ENCODE measurements at regions not wholly inside any gene's neighbourhood (a gene's known extent, or its start where the extent isn't known, plus 50 kb on each side); places are given as distances from the start of the nearest gene placed in this dataset.

DNA sequence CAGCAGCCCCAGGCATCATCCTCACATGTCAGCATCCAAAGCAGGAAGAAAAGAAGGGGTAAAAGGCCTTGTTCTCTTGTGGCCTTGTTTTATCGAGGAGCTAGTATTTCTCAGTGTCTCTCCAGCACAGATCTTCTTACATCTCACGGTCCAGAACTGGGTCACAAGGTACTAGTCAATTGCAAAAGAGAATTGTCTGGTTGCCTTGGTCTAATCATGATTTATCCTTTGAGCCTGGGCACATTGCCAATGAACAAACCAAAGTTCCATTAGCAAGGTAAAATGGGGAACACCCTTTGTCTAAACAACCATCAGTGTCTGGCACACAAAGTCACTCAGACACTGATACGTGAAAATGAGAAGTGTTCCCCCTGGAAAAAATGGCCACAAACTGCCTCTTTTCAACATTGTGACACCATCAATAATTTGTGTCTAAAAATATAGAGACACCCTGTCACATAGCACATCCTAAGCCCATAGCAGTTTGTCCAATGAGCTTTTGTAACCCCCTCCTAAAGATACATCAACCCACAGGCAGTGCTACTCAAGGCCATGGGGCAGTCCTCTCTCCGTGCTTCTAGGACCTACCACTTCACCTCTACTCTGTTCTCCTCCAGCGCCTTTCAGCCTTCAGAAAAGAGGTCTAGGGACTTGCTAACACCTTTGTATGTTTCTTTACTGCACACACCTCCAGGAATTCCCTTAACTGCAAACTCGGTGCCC lies 534.4 kb downstream of the MID1IP1 start:
- peak; percentile 22 for DNase-seq (ENCODE audit: low spot score)

DNA sequence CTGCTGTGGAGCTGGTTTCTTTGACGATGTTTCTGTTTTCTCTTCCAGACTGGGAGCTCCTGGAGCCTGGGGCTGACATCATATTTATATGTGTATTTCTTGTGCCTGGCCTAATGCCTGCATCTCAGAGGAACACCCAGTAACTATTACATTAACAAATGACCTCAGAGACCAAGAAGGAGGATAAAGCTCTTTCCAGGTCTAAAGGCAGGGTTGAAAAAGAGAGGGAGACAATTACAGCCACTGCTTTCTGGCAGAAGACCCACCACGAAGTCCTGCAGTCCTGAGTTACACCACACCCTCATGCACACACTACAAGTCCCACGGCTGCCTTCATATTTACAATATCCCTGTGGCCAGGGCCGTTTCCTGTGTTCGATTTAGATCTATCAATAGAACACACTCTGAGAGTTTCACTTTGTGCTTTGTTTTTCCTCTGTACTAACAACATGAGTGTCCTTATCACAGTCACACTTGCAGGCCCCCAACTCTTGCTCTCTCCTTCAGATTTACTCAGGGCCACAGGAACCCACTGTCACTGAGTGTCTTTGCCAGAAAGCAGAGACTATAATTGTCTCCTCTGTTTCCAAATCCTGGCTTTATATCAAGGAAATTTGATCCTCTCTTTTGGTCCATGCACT lies 535.5 kb downstream of the MID1IP1 start:
- peak; percentile 18 for DNase-seq (ENCODE audit: low spot score)

DNA sequence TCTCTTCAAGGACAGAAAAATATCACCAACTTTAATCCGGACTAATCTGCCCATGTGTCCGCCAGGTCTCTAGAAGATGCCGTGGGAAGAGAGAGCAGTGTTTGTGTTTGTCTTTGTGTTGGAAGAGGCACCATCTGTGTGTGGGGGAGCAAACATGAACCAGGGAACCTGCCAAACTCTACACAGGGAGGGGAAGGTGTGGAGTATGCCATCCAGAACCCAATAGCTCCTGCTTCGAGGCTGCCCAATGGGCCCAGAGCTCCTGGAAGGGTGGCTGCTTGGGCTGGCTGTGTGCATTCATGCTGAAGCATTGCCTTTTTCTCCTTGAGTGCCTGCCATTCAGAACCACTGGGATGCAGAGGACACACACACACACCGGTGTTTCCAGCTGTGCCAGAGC lies 536.2 kb downstream of the MID1IP1 start:
- DNase-seq (ENCODE audit: low spot score), result no peak

DNA sequence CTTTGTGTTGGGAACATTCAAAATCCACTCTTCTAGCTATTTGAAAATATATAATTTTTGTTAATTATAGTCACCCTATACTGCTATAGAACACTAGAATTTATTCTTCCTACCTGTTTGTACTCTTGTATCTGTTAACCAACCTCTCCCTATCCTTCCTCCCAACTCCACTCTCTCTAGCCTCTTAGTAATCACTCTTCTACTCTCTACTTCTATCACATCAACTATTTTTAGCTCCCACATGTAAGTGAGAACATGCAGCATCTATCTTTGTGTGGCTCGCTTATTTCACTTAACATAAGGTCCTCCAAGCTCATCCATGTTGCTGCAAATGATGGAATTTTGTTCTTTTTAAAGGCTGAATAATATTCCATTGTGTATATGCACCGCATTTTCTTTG lies 537.3 kb downstream of the MID1IP1 start:
- DNase-seq (ENCODE audit: low spot score), result no peak

DNA sequence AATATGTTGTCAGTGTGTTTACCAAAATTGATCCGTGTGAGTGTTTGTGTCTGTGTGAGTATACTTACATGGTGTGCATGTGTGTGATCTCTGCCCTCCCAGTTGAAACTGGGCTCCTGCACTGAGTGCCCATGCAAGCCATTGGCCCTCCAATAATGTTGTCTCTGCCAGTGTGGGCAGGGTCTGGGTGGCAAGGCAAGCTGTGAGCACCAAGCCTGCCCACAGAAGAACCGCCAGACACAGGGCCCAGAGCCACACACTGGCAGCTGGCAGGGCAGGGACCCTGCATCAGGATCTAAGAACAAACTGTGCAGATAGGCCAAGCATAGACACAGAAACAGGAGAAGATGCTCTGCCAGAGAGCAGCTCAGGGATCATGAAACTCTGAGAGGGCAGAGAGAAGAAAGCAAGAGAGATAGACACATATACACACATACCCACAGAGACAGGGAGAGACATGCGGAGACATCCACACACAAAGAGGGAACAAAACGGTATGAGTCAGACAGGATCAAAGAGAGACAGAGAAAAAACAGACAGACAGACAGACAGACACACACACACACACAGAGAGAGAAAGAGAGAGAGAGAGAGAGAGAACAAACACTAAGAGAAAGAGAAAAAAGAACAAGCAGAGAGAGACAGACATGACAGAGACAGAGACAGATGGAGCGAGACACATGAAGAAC lies 555.0 kb downstream of the MID1IP1 start:
- no peak for DNase-seq (ENCODE audit: low spot score)

DNA sequence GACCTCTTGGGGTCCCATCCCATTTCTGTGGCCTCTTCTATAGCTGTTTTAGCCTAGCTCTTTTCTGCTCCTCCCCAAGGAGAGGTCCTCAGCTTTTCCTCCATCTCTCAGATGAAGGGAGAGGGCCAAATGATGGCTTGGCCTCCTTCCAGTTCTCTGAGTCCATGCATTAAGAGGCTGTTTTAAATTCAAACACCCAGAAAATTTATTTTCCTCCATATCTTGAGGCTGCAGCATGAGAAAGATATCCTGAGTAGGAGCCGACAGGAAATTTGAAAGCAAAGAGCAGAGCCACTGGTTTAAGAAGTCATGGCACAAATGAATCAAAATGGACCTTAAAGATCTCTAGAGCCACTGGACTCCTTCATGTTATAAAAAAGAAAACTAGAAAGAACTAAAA lies 558.8 kb downstream of the MID1IP1 start:
- DNase-seq (ENCODE audit: low spot score), result no peak

DNA sequence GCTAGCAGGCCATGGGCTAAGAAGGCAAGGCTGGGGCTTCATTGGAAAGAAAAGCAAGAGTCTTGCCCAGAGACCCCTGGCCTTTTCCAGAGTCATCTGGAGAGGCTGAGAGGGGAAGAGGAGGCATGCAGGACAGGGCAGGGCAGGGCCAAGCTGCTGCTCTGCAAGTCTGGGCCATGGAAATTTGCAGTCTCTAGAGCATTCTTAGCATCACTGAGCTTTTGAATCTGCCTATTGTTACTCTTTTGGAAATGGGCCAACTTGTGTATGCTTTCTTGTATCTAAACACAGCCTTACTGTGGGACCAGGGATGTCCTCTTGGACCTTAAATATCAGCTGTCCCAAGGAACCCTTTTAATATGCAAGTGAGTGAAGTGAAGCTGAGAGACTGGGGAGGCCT lies 560.5 kb downstream of the MID1IP1 start:
- no peak for DNase-seq (ENCODE audit: low spot score)

DNA sequence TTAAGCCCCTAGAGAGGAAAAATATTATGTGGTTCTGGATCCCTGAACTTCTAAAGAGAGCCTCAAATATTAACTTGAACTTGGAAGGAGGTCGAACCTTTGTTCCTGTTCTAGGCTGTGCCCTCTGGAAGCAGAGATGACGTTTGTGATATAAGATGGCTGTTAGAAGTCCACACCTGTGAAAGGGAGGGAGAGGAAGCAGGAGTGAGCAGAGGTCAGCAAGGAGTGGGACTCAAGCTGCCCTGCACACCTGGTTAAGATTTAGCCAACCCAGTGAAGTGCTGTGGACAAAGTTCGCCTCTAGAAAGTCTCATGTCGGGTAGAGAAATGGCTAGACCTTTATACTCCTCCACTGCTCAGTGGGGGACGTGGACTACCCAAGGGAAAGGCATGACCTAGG lies 566.2 kb downstream of the MID1IP1 start:
- no peak for DNase-seq (ENCODE audit: low spot score)

DNA sequence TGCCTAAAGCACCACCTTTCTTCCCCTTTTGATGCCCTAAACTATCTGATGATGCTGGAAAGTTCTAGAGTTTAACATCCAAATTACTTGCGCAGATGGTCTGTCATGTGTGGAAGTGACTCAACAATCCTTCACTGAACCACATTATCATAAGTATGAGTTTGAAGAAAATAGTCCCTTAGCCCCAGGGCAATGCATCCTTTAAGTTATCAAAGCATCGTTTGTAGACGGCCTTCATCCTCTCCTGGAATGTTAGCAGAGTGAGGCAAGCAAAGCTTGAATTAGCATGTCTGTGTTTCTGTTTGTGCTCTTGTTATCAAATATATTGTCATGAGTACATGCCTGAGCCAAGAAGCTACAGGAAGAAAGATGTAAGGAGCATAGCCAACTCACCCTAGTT lies 570.9 kb downstream of the MID1IP1 start:
- DNase-seq (ENCODE audit: low spot score), result no peak

DNA sequence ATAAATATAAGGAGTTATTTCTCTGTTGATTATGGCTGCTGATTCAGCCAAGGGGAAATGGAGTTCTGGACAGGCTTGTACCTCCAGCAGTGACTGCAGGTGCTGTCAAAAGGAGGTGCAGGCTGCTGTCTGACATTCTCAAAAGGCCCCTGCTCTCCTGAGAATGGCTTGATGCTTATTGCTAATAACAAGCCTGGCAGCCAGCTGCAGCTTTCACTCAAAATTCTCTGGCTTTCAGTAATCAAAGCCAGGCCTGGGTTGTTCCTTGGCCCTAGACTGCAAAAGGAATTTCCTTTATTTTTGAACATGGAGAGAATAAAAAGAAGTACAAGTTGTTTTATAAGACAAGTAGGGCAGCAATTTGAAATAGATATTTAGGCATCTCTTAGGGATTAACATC lies 575.9 kb downstream of the MID1IP1 start:
- no peak for DNase-seq (ENCODE audit: low spot score)

DNA sequence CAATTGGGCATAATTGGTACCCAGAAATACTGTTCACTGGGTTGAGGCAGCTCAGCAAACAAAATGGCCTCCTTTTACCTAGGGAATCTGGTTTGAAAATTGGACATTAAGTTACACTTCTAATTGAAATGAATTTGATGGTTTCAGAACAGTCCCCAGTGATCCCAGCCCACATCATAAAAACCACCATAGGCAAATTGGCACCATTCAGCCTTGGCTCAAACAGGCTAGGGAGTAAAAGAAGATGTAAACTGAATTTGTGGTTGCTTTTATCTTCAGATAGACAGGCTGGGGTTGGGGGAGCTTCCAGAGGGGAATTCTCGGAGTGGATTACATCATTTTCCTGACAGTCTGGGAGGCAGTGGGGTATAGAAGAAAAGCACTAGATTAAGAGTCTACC lies 576.5 kb downstream of the MID1IP1 start:
- no peak for DNase-seq (ENCODE audit: low spot score)

DNA sequence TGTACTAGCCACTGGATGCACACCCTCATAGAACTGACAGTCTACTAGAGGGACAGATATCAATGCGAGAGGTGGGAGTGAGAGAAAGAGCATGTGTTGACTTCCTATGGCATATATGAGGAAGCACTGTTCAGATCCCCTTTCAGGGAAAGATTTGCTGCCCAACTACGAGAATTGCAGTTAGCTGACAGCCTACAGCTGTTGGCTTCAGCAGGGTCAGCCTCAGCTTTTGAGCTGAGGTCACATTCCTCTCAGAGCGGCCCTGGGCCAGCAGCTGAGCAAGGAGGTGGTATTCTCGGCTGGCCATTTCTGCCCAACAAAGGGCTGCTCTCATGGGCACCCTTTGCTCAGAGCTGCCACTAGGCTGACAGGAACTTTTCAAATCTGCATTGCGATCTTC lies 580.2 kb downstream of the MID1IP1 start:
- no peak for DNase-seq (ENCODE audit: low spot score)

DNA sequence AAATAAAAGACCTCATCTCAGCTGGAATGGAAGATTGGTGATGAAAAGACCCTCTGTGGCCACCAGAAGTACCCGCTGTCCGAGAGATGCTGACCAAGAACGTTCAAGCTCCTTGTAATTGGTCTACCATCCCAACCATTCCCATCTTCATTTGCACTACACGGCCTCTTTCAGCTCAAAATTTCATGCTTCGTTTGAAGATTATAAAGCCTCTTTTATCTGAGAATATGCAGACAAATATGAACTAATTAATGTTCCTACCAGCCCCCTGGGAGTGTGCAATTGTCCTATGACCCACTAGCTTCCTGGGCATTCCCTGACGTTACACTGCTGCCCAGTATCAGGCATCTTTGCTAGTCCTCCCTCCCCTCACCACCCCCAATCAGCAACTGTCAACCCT lies 583.7 kb downstream of the MID1IP1 start:
- DNase-seq (ENCODE audit: low spot score), result no peak

DNA sequence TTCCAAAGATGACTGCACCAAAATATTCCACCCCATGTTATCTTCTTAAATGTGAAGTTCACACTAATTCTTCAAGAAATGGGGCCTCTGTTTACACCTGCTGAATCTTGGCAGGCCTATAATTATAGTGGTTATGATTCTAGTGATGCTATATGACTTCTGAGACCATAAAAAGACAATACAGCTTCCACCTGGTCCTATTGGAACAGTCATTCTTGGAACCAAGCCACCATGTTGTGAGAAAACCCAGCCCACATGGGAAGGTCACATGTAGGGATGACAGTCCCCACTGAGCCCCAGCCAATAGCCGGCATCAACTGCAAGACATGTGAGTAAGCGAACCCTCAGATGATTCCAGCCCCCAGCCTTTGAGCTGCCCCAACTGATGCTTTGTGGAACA lies 587.5 kb downstream of the MID1IP1 start:
- DNase-seq (ENCODE audit: low spot score), result no peak

DNA sequence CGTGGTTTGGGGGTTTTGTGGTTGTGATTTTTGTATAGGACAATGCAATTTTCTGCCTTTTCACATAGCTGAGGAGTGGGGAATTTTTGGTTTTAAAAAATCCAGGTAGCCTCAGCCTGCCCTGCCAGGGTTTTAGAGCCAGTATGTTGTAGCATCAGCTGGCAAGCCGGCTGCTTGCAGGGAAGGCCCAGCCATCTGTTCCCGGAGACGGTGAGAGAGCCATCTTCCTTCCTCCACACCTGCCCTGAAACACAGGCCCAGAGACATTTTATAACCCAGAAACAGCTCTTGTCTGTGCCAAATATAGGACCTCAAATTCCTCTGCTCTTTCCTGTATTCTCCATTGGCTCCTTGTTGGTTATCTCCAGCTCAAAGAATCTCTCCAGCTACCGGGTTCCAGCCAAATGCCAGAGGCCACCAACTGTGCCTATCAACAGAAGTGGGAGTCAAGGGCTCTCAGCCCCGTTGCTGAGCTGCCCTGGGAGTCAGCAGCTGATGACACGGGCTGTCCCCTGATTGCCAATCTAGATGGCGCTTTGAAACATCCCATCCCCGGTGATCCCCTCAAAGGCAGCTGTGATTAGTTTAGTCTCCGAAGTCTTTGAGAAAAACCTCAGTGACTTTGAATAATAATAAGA lies 595.2 kb downstream of the MID1IP1 start:
- no peak for DNase-seq (ENCODE audit: low spot score)

DNA sequence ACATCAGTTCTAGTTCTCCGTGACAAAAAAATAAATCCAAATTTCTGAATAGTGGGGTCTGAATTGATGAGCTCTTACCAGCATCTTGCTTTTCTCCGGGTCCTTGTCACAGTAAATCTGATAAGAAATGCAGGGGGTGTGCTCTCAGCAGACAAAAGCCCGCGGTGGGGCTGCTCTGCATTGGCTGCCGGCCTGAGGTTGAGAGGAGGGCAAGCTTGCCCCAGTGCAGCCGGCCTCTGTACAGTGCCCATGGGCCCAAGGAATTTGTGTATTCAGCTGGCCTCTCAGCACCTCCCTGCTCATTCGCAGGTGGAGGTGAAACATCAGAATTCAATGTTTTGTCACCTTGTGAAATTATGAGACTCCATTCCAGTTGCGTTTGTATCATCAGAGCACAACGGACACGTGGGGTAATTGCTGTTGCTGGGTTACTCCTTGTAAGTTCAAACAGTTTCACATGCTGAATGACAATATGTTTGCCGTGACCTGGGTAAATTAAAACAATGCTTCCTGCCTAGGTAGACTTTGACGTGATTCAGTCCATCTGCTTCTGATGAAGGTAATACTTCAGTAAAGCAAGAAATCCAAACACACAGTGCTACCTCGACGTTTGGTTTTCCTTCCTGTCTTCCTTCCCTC lies 596.4 kb downstream of the MID1IP1 start:
- no peak for DNase-seq (ENCODE audit: low spot score)

DNA sequence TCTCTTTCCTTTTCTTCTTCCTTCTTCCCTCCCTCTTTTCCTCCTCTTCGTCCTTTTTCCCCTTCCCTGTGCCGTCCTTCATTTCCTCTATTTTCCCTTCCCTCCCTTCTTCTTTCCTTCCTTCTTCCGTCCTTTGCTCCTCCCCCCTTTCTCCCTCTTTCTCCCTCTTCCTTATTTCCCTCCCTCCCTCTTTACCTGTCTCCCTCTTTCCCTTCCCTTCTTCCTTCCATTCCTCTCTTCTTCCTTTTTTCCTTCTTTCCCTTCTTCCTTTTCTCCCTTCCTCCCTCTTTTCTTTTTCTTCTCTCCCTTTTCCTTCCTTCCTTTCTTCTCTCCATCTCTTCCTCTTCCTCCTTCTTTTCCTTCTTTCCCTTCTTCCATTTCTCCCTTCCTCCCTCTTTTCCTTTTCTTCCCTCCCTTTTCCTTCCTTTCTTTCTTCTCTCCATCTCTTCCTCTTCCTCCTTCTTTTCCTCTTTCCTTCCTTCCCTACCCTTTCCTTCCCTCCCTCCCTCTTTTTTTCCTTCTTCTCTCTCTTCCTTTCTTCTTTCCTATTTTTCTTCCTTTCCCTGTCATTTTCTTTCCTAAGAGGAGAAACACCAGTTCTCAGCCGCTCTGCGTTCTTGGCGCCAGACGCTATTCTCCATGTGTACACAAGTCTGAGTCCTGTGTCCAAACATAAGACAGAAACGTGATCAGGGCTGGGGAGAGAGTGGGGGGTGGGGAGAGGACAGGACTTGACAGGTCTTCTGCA lies 597.1 kb downstream of the MID1IP1 start:
- no peak for DNase-seq (ENCODE audit: low spot score)

DNA sequence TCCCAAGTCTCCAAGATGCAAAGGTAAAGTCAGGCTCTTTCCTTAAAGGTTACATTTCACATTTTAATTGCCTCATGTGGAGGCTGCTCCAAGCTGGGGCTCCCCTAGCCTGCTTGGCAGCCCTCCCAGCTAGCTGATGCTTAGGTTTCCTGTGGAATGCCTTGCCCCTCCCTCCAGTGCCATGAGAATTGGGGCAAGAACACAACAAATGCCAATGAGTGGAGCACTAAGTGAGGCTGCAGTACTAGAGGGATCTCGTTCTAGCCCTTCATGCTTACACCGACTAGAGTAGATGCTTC lies 597.7 kb downstream of the MID1IP1 start:
- no peak for DNase-seq (ENCODE audit: low spot score)

DNA sequence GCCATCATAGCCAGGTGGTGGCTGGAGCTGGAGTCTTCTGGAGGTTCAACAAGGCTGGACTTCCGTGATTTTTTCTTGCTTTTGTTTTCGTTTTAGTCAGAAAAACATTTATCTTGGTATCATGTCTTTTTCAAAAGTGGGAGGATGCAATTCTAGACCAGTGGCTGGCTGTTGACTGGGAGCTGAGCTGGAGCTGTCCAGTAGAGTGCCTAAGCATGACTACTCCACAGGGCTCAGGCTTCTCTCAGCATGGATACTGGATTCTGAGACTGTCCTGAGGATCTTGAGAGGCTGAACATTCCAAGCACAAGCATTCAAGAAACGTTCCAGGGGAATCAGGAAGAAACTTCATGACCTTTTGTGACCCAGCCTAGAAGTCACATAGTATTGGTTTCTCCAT lies 598.1 kb downstream of the MID1IP1 start:
- no peak for DNase-seq (ENCODE audit: low spot score)

DNA sequence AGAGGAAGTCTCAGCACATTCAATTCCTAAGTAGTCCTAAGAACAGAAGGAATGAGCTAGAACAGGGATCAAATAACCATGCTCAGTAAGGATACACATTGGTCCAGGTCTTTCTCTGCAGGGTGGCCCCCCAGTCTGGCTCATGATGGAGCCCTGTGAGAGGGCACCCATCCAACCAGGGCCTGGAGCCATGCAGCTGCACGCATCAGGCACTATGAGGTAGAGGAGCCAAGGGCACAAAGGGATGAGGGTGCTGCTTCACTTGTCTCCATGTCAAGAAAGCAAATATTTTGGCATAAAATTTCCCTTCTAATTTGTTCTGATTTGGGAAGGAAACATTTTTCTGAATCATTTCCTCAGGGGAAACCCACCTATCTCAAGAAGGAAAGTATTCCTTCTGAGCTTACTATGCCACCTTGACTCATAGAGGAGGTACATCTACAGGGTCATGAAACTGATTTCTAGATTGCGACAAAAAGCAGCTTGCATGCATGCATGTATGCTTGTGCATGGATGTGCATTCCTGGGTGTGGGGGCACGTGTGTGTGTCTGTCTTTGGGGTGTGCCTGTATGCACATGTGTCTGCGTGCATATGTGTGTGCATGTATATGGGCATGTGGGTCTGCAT lies 600.3 kb downstream of the MID1IP1 start:
- no peak for DNase-seq (ENCODE audit: low spot score)

DNA sequence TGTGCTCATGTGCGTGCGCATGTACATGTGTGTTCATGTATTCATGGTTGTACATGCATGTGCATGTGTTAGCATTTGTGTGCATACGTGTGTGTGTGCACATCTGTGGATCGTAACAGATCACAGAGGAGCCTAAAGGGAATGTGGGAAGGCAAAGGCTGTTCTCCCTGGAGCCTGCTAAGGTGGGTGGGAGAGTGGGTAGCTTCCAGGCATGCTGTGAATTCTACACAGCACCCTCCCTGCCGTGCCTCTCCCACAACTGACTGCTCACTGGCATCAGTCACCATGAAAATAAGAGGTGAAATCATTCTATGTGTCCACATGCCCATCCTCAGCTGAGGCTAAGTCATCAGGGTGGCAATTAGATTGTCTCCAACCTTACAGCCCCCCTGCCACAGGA lies 600.9 kb downstream of the MID1IP1 start:
- no peak for DNase-seq (ENCODE audit: low spot score)

DNA sequence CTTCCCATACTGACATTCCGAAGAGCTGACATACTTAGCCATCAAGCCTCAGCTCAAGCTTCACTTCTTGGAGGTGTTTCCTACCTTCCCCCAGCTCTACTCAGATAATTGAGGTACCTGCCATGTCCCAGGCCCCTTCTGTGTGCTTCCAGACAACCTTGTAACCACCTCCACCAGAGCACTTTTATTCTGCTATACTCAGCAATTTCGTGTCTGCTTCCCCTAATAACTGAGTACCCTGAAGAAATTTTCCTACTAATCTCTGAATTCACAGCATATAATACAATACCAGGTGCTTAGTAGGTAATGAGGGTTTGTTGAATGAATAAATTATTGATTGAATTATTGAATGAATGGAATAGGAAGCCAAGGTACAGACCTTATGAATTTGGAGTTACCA lies 605.5 kb downstream of the MID1IP1 start:
- DNase-seq (ENCODE audit: low spot score), result no peak
